ENCODE measurements at regions not wholly inside any gene's neighbourhood (a gene's known extent, or its start where the extent isn't known, plus 50 kb on each side); places are given as distances from the start of the nearest gene placed in this dataset.

- Histone ChIP-seq H4K20me1 (ENCODE audit: insufficient read depth, low read length) (peaks cover 4% of the 10 kb centered on the region; the same call in 1 of the 2 replicates), H3K27me3 (ENCODE audit: insufficient read depth, low read length, poor library complexity) (no peaks in the 10 kb centered on the region), H3K9ac (ENCODE audit: low read depth, low read length) (no peak overlapping the region), H3K4me1 (ENCODE audit: insufficient read depth, low read length) (no peaks in the 10 kb centered on the region), H3K79me2 (ENCODE audit: insufficient read depth, low read length) (no peaks in the 10 kb centered on the region), H3K27ac (ENCODE audit: low read length) (no peak overlapping the region), H3K9me3 (ENCODE audit: insufficient read depth, low read length, severe bottlenecking) (no peaks in the 10 kb centered on the region), H3K4me2 (ENCODE audit: insufficient read depth, low read length) (no peak overlapping the region), H3K36me3 (ENCODE audit: insufficient read depth, low read length) (no peaks in the 10 kb centered on the region; the same call in none of the 2 replicates), H2AFZ (ENCODE audit: low read depth, low read length) (no peak overlapping the region), H3K4me3 (ENCODE audit: low read depth in 1 of 2, low read length in 2 of 2) (no peak overlapping the region)
- TF ChIP-seq CTCF (IDR thresholded peaks at IDR 0.05; ENCODE audit: borderline replicate concordance, extremely low read depth, low read length, poor library complexity, severe bottlenecking) = no peak
- no peak for TF ChIP-seq EZH2 (IDR thresholded peaks at IDR 0.05; ENCODE audit: borderline replicate concordance, low read depth, low read length, severe bottlenecking)
- DNase-seq (no peak), ATAC-seq (ENCODE audit: insufficient read depth, low read depth) (no peak)
These were observed 95.2 kb upstream of the TIAM2 start for GRCh38 chr6:154899824-154900463.

GRCh38 chr6:154901876-154902552 lies 93.1 kb upstream of the TIAM2 start:
- Histone ChIP-seq H4K20me1 (ENCODE audit: insufficient read depth, low read length) (peaks cover 4% of the 10 kb centered on the region; the same call in 1 of the 2 replicates), H3K4me3 (ENCODE audit: low read depth in 1 of 2, low read length in 2 of 2) (no peak overlapping the region), H3K27me3 (ENCODE audit: insufficient read depth, low read length, poor library complexity) (no peaks in the 10 kb centered on the region), H2AFZ (ENCODE audit: low read depth, low read length) (no peak overlapping the region), H3K4me2 (ENCODE audit: insufficient read depth, low read length) (no peak overlapping the region), H3K9ac (ENCODE audit: low read depth, low read length) (no peak overlapping the region), H3K79me2 (ENCODE audit: insufficient read depth, low read length) (no peaks in the 10 kb centered on the region), H3K36me3 (ENCODE audit: insufficient read depth, low read length) (no peaks in the 10 kb centered on the region), H3K9me3 (ENCODE audit: insufficient read depth, low read length, severe bottlenecking) (no peaks in the 10 kb centered on the region), H3K4me1 (ENCODE audit: insufficient read depth, low read length) (no peaks in the 10 kb centered on the region), H3K27ac (ENCODE audit: low read length) (no peak overlapping the region)
- no peak for DNase-seq
- ATAC-seq (ENCODE audit: insufficient read depth, low read depth) = no peak
- no peak for TF ChIP-seq EZH2 (IDR thresholded peaks at IDR 0.05; ENCODE audit: borderline replicate concordance, low read depth, low read length, severe bottlenecking)
- no peak for TF ChIP-seq CTCF (IDR thresholded peaks at IDR 0.05; ENCODE audit: borderline replicate concordance, extremely low read depth, low read length, poor library complexity, severe bottlenecking)

- no peaks in the 10 kb centered on the region for H3K79me2 ChIP-seq (ENCODE audit: insufficient read depth, low read length)
- no peaks in the 10 kb centered on the region for H3K4me1 ChIP-seq (ENCODE audit: insufficient read depth, low read length)
- DNase-seq (no peak), ATAC-seq (ENCODE audit: insufficient read depth, low read depth) (no peak)
- TF ChIP-seq CTCF (IDR thresholded peaks at IDR 0.05; ENCODE audit: borderline replicate concordance, extremely low read depth, low read length, poor library complexity, severe bottlenecking) = no peak
- TF ChIP-seq EZH2 (IDR thresholded peaks at IDR 0.05; ENCODE audit: borderline replicate concordance, low read depth, low read length, severe bottlenecking) = no peak
- H3K9ac ChIP-seq (ENCODE audit: low read depth, low read length) = no peak overlapping the region
- H3K27me3 ChIP-seq (ENCODE audit: insufficient read depth, low read length, poor library complexity) = no peaks in the 10 kb centered on the region
- no peak overlapping the region for H3K4me2 ChIP-seq (ENCODE audit: insufficient read depth, low read length)
- no peaks in the 10 kb centered on the region; the same call in 1 of the 2 replicates for H3K36me3 ChIP-seq (ENCODE audit: insufficient read depth, low read length)
- H3K4me3 ChIP-seq (ENCODE audit: low read depth in 1 of 2, low read length in 2 of 2) = no peak overlapping the region
- H4K20me1 ChIP-seq (ENCODE audit: insufficient read depth, low read length) = peaks cover 4% of the 10 kb centered on the region; the same call in 1 of the 2 replicates
- no peaks in the 10 kb centered on the region for H3K9me3 ChIP-seq (ENCODE audit: insufficient read depth, low read length, severe bottlenecking)
- H3K27ac ChIP-seq (ENCODE audit: low read length) = no peak overlapping the region
- no peak overlapping the region for H2AFZ ChIP-seq (ENCODE audit: low read depth, low read length)
These were observed 87.8 kb upstream of the TIAM2 start for GRCh38 chr6:154907291-154907690.
